AG09319 (cell line): ENCODE measurements at regions not wholly inside any gene's neighbourhood (a gene's known extent, or its start where the extent isn't known, plus 50 kb on each side); places are given as distances from the start of the nearest gene placed in this dataset.
"Not testable (repeated sequence)": the region's sequence is repeated elsewhere in the genome, so short reads cannot be mapped to it uniquely, and the experiment has no call there.

ENCODE experiments used
- DNase-seq: peaks from one replicate; pipeline ENCODE4 v3.0.0-alpha.2; 2010; ENCODE audit warnings: low read depth; ENCODE audit errors: extremely low read depth
- CTCF ChIP-seq: IDR thresholded peaks from 2 replicates; pipeline ENCODE4 v1.5.1; 2011; ENCODE audit warnings: low read depth, mild to moderate bottlenecking, inconsistent platforms, low read length, moderate library complexity

DNA sequence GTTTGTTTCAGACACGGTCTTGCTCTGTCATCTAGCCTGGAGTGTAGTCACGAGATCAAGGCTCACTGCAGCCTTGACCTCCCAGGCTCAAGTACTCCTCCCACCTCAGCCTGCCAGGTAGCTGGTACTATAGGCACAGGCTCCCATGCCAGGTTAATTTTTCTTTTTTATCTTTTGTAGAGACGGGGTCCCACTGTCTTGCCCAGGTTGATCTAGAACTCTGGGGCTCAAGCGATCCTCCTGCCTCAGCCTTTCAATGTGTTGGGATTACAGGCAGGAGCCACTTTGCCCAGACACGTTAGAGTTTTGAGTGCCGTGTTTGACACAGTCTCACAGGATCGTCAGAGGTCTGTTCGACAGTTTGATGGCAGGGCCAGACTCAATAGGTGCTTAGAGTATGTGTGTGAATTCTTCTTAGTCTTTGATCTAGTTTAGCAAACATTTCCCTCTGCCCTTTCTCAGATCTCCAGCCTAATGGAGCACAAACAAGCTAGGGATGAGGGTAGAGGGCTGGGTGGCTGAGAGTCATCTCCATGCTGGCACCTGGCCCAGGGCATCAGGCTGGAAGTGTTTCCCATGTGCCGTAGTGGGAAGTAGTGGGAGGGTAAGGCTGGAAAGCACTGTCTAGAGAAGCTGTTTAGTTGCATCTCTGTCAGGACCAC is 66.1 kb upstream of the DLG1 start:
- DNase-seq: no peak
- no peak for TF ChIP-seq CTCF

DNA sequence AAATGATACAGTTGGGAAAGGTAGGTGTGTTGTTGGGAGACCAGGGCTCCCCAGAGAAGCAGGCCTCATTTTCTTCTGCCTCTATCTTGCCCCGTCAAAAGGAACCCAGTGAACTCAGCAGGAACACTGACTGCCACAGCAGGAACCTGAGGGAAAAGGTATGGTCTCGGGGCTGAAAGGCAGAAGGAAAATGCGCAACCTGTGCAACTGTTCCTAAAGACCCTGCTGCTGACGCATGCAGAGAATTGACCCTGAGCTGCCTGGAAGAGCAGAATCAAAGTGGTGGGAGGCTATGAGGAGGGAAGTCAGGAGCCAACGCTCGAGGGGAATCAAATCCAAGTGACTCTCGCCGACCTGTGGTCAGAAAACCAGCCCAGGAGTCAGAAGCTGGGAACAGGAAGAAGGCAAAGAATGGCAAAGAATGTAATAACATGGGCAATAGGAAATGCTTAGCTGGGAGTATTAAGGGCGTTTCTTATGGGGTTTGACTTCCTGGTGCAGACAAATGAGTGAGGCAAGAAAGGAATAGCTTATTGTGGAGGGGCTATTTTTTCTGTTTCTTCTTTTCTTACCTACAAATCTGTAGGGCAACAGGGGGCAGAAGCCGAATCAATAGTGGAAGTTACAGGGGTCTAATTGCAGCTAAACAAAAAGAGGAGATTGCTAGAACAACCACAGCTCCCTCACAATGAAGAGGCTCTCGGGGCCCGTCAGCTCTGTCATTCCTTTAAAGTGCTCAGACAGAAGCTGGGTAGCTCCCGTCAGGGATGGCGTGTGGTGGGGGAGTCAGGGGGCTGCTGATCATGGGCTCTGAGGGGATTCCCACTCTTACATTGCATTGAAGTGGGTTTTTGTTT is 65.4 kb upstream of the DLG1 start:
- TF ChIP-seq CTCF: no peak
- no peak for DNase-seq

GRCh38 chr3:197362081-197362480 is 63.7 kb upstream of the DLG1 start:
- no peak for TF ChIP-seq CTCF
- DNase-seq: no peak

- DNase-seq: not testable (repeated sequence)
Measured at GRCh38 chr3:197360095-197360494, 61.7 kb upstream of the DLG1 start.

DNA sequence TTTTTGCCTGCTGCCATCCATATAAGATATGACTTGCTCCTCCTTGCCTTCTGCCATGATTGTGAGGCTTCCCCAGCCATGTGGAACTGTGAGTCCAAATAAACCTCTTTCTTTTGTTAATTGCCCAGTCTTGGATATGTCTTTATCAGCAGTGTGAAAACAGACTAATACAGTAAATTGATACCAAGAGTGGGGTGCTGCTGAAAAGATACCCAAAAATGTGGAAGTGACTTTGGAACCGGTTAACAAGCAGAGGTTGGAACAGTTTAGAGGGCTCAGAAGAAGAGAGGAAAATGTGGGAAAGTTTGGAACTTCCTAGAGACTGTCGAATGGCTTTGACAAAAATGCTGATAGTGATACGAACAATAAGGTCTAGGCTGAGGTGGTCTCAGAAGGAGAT is 61.1 kb upstream of the DLG1 start:
- not testable (repeated sequence) for DNase-seq

- no peak for DNase-seq
- no peak for TF ChIP-seq CTCF
Measured at GRCh38 chr3:197356741-197357140, 58.3 kb upstream of the DLG1 start.

DNA sequence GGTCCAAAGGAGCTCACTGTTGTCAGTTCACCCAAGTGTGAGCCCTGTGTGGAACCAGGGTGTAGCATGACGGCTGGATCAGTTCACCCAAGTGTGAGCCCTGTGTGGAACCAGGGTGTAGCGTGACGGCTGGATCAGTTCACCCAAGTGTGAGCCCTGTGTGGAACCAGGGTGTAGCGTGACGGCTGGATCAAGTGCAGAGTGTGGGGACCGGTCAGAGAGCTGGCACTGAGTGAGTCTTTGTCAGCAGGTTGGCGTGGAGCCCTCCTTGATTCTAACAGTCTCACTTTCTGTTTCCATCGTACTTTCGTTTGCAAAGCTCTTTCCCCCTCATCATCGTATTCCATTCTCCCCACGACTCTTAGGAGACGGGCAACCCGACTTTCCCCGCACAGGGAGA is 57.9 kb upstream of the DLG1 start:
- DNase-seq: no peak
- no peak for TF ChIP-seq CTCF

- TF ChIP-seq CTCF: no peak
- no peak for DNase-seq
Measured at GRCh38 chr3:197355713-197356112, 57.3 kb upstream of the DLG1 start.
